SK-N-SH (cell line): ENCODE measurements at regions not wholly inside any gene's neighbourhood (a gene's known extent, or its start where the extent isn't known, plus 50 kb on each side); places are given as distances from the start of the nearest gene placed in this dataset.

Experiments
- CTCF ChIP-seq: fragments of 200-600 bp; sonication (generic); IDR thresholded peaks from 2 replicates; pipeline ENCODE4 v1.6.1; 2017; ENCODE audit warnings: antibody characterized with exemption, mild to moderate bottlenecking, moderate library complexity
- MEF2A ChIP-seq: IDR thresholded peaks from 2 replicates; pipeline ENCODE4 v1.4.0; 2012; ENCODE audit warnings: low read depth, borderline replicate concordance
- RAD21 ChIP-seq: IDR thresholded peaks from 2 replicates; pipeline ENCODE4 v1.6.1; 2012; ENCODE audit warnings: mild to moderate bottlenecking, low read length

GRCh38 chr2:67564626-67565025, 167.5 kb downstream of the ETAA1 start:
- TF ChIP-seq CTCF = no peak
- TF ChIP-seq RAD21 = no peak
- no peak for TF ChIP-seq MEF2A
